ENCODE measurements at regions not wholly inside any gene's neighbourhood (a gene's known extent, or its start where the extent isn't known, plus 50 kb on each side); places are given as distances from the start of the nearest gene placed in this dataset.

GRCh38 chr2:237156857-237157779 lies 71.4 kb downstream of the COPS8 start:
- TF ChIP-seq CTCF (IDR thresholded peaks at IDR 0.05): no peak
- peak in 1 of 2 donors; percentile 0 for TF ChIP-seq POLR2A (IDR thresholded peaks at IDR 0.05)

All from uterus (tissue), 2 donors.